ENCODE measurements at regions not wholly inside any gene's neighbourhood (a gene's known extent, or its start where the extent isn't known, plus 50 kb on each side); places are given as distances from the start of the nearest gene placed in this dataset.

GRCh38 chr5:125056671-125057485 is 310.4 kb upstream of the ZNF608 start:
- ChIA-PET POLR2A (no interaction called here), CTCF (interaction anchor here (0.9 to 1.0 kb wide), 2 partner anchors 30 to 43 kb away, joined by 3 read pairs; no protein-coding TSS in a partner anchor)
- DNase-seq (ENCODE audit: extremely low spot score): no peak
- no peak for TF ChIP-seq CTCF (IDR thresholded peaks at IDR 0.05; ENCODE audit: control extremely low read depth, extremely low read depth, low read depth, missing control alignments)

- no peak for DNase-seq (ENCODE audit: extremely low spot score)
- ChIA-PET CTCF (no interaction called here), POLR2A (no interaction called here)
- no peak for TF ChIP-seq CTCF (IDR thresholded peaks at IDR 0.05; ENCODE audit: control extremely low read depth, extremely low read depth, low read depth, missing control alignments)
Measured at GRCh38 chr5:125057912-125058826, 311.7 kb upstream of the ZNF608 start.

- ChIA-PET CTCF (no interaction called here), POLR2A (no interaction called here)
- DNase-seq (ENCODE audit: extremely low spot score): no peak
- no peak for TF ChIP-seq CTCF (IDR thresholded peaks at IDR 0.05; ENCODE audit: control extremely low read depth, extremely low read depth, low read depth, missing control alignments)
Measured at GRCh38 chr5:125059255-125060002, 313.0 kb upstream of the ZNF608 start.

- ChIA-PET POLR2A (no interaction called here), CTCF (interaction anchor here (0.7 to 1.5 kb wide), 4 partner anchors 9 to 28 kb away, joined by 3 to 6 read pairs (median 4); no protein-coding TSS in a partner anchor)
- DNase-seq (ENCODE audit: extremely low spot score): no peak
- no peak for TF ChIP-seq CTCF (IDR thresholded peaks at IDR 0.05; ENCODE audit: control extremely low read depth, extremely low read depth, low read depth, missing control alignments)
Measured at GRCh38 chr5:125061726-125062125, 315.3 kb upstream of the ZNF608 start.

- DNase-seq (ENCODE audit: extremely low spot score): no peak
Measured at GRCh38 chr5:125064621-125065438, 318.4 kb upstream of the ZNF608 start.

More at GRCh38 chr5:125064621-125065438, 318.4 kb upstream of the ZNF608 start:
- ChIA-PET POLR2A (no interaction called here), CTCF (interaction anchor here (1.6 kb wide), 1 partner anchor 9 kb away, joined by 4 read pairs; no protein-coding TSS in a partner anchor)
- TF ChIP-seq CTCF (IDR thresholded peaks at IDR 0.05; ENCODE audit: control extremely low read depth, extremely low read depth, low read depth, missing control alignments): no peak

Data from GM10248 (cell line).